KOPT-K1 (cell line): ENCODE measurements at regions not wholly inside any gene's neighbourhood (a gene's known extent, or its start where the extent isn't known, plus 50 kb on each side); places are given as distances from the start of the nearest gene placed in this dataset.
"Not testable (repeated sequence)": the region's sequence is repeated elsewhere in the genome, so short reads cannot be mapped to it uniquely, and the experiment has no call there.

ENCODE experiments used
- H3K27ac ChIP-seq: fragments of 200-600 bp; sonication (generic); 2 replicates; pipeline ENCODE4 v1.5.1; 2016; ENCODE audit warnings: antibody characterized with exemption, mild to moderate bottlenecking, low read depth, low read length; ENCODE audit not compliant: poor library complexity, severe bottlenecking
- H3K36me3 ChIP-seq: fragments of 200-600 bp; sonication (generic); 2 replicates; pipeline ENCODE4 v1.5.1; 2017; ENCODE audit warnings: antibody characterized with exemption, mild to moderate bottlenecking, low read length, moderate library complexity; ENCODE audit not compliant: insufficient read depth
- H3K9me3 ChIP-seq: fragments of 200-600 bp; sonication (generic); 2 replicates; pipeline ENCODE4 v1.5.1; 2017; ENCODE audit warnings: antibody characterized with exemption, low read length, mild to moderate bottlenecking; ENCODE audit not compliant: insufficient read depth, poor library complexity, severe bottlenecking

DNA sequence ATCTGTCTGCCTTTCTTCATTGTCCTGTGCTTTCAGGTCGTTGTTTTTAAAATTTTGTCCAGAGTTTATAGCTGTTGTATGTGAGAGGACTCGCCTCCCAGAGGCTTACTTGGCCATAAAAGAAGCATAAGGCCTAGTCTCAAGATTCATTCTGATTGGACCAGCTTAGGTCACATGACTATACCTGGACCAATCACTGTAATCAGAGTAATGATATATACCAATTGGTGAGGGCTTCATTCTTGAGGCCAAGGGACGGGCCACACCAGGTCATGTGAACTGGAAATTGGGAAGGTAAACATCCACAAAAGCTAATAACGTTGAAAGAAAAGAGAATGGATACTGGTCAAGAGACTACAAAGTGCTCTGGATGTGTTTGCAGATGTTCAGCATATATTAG is 141.4 kb upstream of the SULF2 start:
- Histone ChIP-seq H3K27ac (no peak overlapping the region), H3K36me3 (no peaks in the 10 kb centered on the region)

GRCh38 chr20:47925593-47925992 is 140.3 kb upstream of the SULF2 start:
- Histone ChIP-seq H3K27ac (no peak overlapping the region), H3K36me3 (no peaks in the 10 kb centered on the region), H3K9me3 (no peaks in the 10 kb centered on the region)

More for the DNA sequence above, 141.4 kb upstream of the SULF2 start:
- no peaks in the 10 kb centered on the region for H3K9me3 ChIP-seq

GRCh38 chr20:47922269-47922668 is 137.0 kb upstream of the SULF2 start:
- peaks cover 27% of the 10 kb centered on the region for H3K9me3 ChIP-seq
- H3K36me3 ChIP-seq: no peaks in the 10 kb centered on the region

GRCh38 chr20:47921829-47922228 is 136.5 kb upstream of the SULF2 start:
- not testable (repeated sequence) for H3K27ac ChIP-seq, H3K36me3 ChIP-seq
- H3K9me3 ChIP-seq: peaks cover 31% of the 10 kb centered on the region

More at GRCh38 chr20:47922269-47922668, 137.0 kb upstream of the SULF2 start:
- no peak overlapping the region for H3K27ac ChIP-seq

- Histone ChIP-seq H3K9me3 (peaks cover 35% of the 10 kb centered on the region), H3K27ac (no peak overlapping the region)
These were observed 136.1 kb upstream of the SULF2 start for GRCh38 chr20:47921408-47921807.

GRCh38 chr20:47917549-47918070 is 132.3 kb upstream of the SULF2 start:
- peaks cover 47% of the 10 kb centered on the region for H3K9me3 ChIP-seq
- no peaks in the 10 kb centered on the region for H3K36me3 ChIP-seq
- H3K27ac ChIP-seq: no peak overlapping the region

More at GRCh38 chr20:47921408-47921807, 136.1 kb upstream of the SULF2 start:
- H3K36me3 ChIP-seq: no peaks in the 10 kb centered on the region

- Histone ChIP-seq H3K9me3 (peaks cover 47% of the 10 kb centered on the region), H3K36me3 (no peaks in the 10 kb centered on the region), H3K27ac (no peak overlapping the region)
These were observed 130.2 kb upstream of the SULF2 start for GRCh38 chr20:47915495-47915894.

DNA sequence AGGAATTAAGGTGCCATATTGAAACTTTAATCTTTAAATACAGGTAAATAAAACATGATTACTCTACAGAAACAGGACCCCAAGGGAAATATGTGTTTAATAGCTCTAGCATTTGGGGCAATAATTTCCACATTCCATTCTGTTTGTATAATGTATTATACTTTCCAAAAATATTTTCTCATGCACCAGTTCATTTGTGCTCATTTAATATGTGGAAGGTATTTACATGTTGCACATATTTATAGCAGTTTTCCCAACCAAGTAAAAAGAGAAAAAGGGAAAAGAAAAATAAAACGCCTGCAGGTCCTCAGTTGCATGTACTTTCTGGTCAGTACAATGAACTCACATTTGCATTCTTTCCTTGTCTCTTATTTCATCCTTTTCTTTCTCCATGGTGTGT is 129.5 kb upstream of the SULF2 start:
- H3K27ac ChIP-seq: no peak overlapping the region
- H3K36me3 ChIP-seq: no peaks in the 10 kb centered on the region
- H3K9me3 ChIP-seq: peaks cover 45% of the 10 kb centered on the region

DNA sequence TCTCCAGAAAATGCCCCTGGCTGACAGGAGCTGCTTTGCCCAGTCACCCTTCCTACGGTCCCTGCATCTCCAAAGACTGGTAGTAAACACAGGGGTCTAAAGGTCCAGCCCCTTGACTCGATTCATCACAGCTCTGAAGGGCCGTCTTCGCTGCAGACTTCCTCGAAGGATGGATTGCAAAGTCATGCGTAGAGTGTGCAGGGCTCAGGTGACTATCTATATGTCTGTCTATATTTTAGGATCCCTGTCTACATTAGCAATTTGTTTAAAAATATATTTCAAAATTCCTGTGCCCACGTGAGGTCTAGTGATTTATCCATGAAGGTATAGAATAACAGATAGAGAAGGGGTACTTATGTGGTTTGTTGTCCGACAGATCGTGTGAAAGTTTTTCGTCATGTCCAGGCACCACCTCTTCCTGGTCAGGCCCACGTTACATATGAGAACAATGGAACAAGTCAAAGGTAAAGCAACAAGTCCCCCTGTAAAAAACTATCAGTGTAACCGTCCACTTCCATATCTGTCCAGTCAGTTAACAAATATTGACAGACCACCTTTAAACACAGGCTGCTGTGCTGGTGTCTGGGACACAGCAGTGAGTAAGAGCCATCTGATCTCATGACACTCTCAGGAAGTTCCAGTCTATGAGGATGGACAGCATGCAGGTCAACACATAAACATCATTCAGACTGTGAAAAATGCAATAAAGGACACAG is 127.7 kb upstream of the SULF2 start:
- H3K27ac ChIP-seq, H3K36me3 ChIP-seq: not testable (repeated sequence)
- peaks cover 27% of the 10 kb centered on the region for H3K9me3 ChIP-seq

DNA sequence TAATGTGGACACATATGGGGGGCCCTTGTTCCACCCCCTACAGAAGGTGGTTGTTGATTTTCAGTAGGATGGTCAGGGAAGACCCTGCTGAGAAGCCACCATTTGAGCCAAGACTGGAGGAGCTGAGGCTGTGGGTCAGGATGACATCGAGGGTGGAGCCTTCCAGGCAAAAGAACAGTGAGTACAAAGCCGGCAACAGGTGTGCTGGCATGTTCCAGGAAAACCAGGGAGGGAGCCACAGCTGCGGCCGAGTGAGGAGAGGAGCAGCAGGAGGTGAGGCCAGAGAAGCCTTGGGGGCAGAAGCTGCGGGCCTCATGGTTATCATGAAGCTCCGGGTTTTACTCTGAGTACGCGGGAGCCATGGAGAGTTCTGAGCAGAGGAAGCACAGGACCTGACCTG is 126.9 kb upstream of the SULF2 start:
- not testable (repeated sequence) for H3K36me3 ChIP-seq, H3K27ac ChIP-seq
- H3K9me3 ChIP-seq: peaks cover 19% of the 10 kb centered on the region

DNA sequence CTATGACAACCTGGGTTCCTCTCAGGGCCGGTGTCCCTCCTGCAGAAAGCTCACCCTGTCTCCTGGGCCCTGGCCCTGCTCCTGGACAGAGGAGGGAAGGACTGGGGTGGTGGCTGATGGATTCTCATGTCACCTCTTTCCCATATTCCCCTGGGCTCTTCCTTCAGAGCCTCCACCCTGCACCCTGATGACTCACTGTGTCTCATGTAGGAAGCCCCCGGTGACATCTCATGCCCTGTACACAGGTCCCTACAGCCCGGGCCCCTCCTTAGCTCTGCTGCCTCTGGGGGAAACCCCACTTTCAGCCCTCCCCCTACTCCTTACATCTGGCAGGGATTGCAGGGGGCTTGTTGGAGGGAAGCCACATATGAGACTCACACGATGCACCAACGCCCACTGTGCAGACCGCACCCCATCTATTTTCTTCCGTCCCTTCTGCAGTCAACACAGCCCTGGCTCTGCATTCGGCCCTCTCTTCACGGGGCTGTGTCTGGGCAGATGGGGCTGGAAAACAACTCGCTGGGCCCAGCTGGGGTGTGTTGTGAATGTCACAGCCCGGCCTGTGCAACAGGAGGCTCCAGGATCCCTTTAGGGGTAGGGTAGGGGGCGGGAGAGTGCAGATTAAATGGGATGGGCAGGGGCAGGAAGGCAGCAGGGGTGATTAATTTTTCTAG is 124.6 kb upstream of the SULF2 start:
- not testable (repeated sequence) for H3K36me3 ChIP-seq, H3K9me3 ChIP-seq, H3K27ac ChIP-seq

GRCh38 chr20:47908361-47909035 is 123.2 kb upstream of the SULF2 start:
- H3K36me3 ChIP-seq, H3K9me3 ChIP-seq, H3K27ac ChIP-seq: not testable (repeated sequence)

GRCh38 chr20:47907951-47908350 is 122.7 kb upstream of the SULF2 start:
- not testable (repeated sequence) for H3K27ac ChIP-seq, H3K9me3 ChIP-seq, H3K36me3 ChIP-seq

- Histone ChIP-seq H3K9me3 (no peaks in the 10 kb centered on the region), H3K27ac (no peak overlapping the region), H3K36me3 (no peaks in the 10 kb centered on the region)
These were observed 121.9 kb upstream of the SULF2 start for GRCh38 chr20:47907031-47907675.

DNA sequence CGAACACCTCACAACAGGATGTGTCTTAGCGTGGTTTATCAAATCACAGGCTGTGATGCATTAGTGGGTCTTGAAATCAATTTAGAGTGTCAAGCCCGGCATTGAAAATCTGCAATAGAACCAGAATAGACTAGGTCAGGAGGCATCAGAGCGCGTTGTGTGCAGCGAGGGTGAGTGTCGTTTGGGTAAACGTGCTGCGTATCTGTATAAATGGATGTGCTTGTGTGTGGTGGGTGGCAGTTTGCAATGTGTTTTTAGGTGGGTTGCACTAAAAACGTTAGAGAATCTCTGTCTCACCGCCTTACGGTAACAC is 121.0 kb upstream of the SULF2 start:
- Histone ChIP-seq H3K27ac (no peak overlapping the region), H3K36me3 (no peaks in the 10 kb centered on the region), H3K9me3 (no peaks in the 10 kb centered on the region)
